ENCODE measurements at regions not wholly inside any gene's neighbourhood (a gene's known extent, or its start where the extent isn't known, plus 50 kb on each side); places are given as distances from the start of the nearest gene placed in this dataset.

DNA sequence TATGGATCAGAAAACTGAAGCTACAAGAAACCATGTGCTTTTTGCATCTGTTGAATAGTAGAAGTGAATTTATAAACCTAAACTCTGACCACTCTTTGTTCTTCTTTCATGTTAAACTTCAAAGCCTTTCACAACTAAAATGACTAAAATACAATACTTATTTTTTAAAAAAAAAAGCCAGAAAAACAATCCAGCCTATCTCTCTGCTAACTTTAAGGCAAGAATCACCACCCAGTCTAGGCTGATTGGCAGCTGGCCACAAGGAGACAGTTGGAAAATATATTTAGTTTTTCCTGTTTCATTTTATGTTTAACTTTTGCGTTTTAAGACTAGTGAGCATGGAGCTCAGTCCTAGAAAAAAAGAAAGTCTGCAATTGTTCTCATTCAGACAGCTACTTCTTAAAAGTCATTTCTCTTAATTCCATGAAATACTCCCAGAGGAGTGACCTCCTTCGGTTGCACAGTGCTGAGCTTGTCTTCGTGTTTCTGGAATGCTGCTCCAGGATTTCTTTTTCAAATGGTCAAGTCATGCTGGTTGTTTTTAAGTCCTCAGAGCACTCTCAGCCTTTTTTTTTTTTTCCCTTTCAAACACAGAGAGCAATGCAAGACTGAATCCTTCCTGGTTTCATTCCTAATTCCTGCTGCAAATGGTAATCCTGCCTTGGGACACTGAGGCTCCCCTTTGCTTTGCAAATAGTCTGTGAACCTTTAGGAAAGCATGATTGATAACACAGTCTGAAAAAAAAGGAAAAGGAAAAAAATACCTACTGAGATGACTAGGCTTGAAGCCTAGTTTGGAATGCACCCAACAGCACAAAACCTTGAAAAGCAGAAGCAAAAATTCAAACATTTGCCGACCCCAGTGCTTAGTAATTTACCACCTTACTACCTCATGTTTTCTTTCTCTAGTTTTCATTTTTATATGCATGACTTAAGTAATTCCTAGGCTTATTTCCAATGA, 233.3 kb upstream of the DAAM1 start:
- Histone ChIP-seq H3K27ac (peak overlapping the region in 2 of 4 donors; percentile 12 to 27), H3K4me1 (peaks cover 0 to 17% (median 14%) of the 10 kb centered on the region in 4 donors), H3K4me3 (no peak overlapping the region), H3K9me3 (no peaks in the 10 kb centered on the region), H3K36me3 (no peaks in the 10 kb centered on the region), H3K27me3 (no peaks in the 10 kb centered on the region)
- 9 to 10% methylated on average over 4 of the region's 4 CpGs for WGBS, 2 donors
- intact Hi-C loops (cut with DNase I) = no loop called here
- TF ChIP-seq POLR2A (IDR thresholded peaks at IDR 0.05) = no peak
- TF ChIP-seq POLR2AphosphoS5 (IDR thresholded peaks at IDR 0.05) = no peak
- TF ChIP-seq EP300 (IDR thresholded peaks at IDR 0.05) = no peak
- DNase-seq = no peak

DNA sequence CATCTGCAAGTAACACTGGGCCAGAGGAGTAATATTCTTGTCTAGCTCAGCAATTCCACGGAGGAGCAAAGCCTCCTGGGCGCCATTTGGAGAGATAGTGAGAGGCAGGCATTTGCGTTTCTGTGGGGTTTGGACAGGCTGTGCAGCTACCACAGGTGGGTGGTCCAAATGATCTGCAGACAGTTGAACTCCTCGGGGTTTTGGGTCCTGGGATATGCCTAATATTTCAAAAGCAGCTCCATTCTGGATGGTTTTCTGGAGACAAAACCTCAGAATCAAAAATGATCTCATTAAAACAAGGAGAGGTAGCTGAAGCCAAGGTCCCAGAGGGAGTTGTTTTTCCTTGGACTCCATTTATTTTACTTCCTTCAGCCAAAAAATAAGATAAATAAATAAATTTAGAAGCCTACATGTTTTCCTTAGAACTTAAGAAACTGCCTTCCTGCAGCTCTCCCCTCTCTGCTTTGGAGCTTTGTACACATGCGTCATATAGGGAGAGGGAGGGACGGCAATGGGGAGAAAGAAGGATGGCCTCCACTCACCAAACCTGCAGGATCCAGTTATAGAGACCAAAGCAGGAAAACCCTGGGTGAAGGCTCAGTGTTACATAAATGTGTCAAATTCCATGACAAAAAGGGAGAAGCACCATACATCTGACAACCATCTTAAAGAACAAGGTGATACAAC, 227.3 kb upstream of the DAAM1 start:
- Histone ChIP-seq H3K4me1 (peaks cover 0 to under 1% (median 0%) of the 10 kb centered on the region in 4 donors), H3K27ac (no peak overlapping the region), H3K36me3 (no peaks in the 10 kb centered on the region), H3K4me3 (no peak overlapping the region), H3K27me3 (no peaks in the 10 kb centered on the region), H3K9me3 (no peaks in the 10 kb centered on the region)
- 85 to 87% methylated on average over 6 of the region's 6 CpGs for WGBS, 2 donors
- DNase-seq = no peak
- TF ChIP-seq POLR2AphosphoS5 (IDR thresholded peaks at IDR 0.05) = no peak
- intact Hi-C loops (cut with DNase I) = no loop called here

DNA sequence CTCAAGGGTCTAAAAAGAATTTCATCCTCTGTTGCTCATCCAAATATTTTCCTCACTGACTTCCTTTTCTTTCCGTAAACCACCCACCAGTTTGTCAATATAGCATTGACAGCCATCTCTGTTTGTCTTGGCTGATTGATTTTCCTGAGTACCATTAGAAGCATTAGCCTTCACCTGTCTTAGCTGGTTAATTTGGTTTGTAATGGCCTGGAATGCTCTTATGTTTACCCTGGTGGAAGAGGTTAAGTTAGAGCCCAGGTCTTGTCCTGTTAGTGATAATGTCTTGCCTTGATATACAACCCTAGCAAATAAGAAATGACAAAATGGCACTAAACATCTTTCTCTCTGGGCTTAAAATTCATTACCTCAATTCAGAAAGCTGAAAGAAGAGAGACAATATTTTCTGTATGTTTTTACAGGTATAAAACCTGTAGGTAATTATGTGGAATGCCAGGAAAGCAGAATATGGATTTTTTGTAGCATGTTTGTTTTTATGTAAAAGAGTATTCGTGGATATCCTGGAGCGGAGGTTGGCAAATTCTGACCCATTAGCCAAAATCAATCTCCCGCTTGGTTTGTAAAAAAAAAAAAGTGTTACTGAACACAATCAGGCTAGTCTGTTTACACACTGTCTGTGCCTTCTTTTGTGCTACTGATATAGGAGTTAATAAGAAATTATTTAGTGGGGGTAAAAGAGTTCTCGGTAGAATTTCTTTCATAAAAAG, 224.4 kb upstream of the DAAM1 start:
- H3K27ac ChIP-seq = no peak overlapping the region
- intact Hi-C loops (cut with DNase I) = no loop called here
- WGBS, 2 donors = 95% methylated on average over 5 of the region's 5 CpGs
- TF ChIP-seq, protein P1, sequence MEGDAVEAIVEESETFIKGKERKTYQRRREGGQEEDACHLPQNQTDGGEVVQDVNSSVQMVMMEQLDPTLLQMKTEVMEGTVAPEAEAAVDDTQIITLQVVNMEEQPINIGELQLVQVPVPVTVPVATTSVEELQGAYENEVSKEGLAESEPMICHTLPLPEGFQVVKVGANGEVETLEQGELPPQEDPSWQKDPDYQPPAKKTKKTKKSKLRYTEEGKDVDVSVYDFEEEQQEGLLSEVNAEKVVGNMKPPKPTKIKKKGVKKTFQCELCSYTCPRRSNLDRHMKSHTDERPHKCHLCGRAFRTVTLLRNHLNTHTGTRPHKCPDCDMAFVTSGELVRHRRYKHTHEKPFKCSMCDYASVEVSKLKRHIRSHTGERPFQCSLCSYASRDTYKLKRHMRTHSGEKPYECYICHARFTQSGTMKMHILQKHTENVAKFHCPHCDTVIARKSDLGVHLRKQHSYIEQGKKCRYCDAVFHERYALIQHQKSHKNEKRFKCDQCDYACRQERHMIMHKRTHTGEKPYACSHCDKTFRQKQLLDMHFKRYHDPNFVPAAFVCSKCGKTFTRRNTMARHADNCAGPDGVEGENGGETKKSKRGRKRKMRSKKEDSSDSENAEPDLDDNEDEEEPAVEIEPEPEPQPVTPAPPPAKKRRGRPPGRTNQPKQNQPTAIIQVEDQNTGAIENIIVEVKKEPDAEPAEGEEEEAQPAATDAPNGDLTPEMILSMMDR (IDR thresholded peaks at IDR 0.05) = no peak
- no peak for TF ChIP-seq POLR2AphosphoS5 (IDR thresholded peaks at IDR 0.05)
- H3K4me3 ChIP-seq = no peak overlapping the region
- no peaks in the 10 kb centered on the region for H3K9me3 ChIP-seq
- H3K36me3 ChIP-seq = no peaks in the 10 kb centered on the region
- no peaks in the 10 kb centered on the region for H3K4me1 ChIP-seq
- H3K27me3 ChIP-seq = no peaks in the 10 kb centered on the region
- no peak for DNase-seq

DNA sequence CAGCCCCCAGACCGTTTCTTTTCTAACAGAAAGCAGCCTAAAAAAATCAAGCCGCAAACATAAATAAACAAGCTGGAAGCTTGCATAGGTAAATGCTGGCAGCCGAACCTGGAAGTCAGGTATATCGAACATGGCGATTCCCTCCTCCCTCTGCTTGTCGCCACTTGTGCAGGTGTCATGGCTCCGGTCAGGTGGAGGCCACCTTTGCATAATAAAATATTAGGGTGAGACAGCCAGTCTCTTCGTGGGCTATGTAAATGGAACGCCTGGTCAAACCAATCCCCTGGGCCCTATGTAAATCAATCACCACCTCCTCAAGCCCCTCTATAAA, 223.9 kb upstream of the DAAM1 start:
- WGBS, 2 donors = 91 to 93% methylated on average over 9 of the region's 9 CpGs
- TF ChIP-seq POLR2AphosphoS5 (IDR thresholded peaks at IDR 0.05) (no peak), POLR2A (IDR thresholded peaks at IDR 0.05) (no peak), EP300 (IDR thresholded peaks at IDR 0.05) (no peak)
- TF ChIP-seq, protein P1 (IDR thresholded peaks at IDR 0.05) = no peak
- no peaks in the 10 kb centered on the region for H3K9me3 ChIP-seq
- no peaks in the 10 kb centered on the region for H3K4me1 ChIP-seq
- H3K27me3 ChIP-seq = no peaks in the 10 kb centered on the region
- no peak overlapping the region for H3K4me3 ChIP-seq
- no peak overlapping the region for H3K27ac ChIP-seq
- no peak for DNase-seq
- H3K36me3 ChIP-seq = no peaks in the 10 kb centered on the region
- intact Hi-C loops (cut with DNase I) = no loop called here

DNA sequence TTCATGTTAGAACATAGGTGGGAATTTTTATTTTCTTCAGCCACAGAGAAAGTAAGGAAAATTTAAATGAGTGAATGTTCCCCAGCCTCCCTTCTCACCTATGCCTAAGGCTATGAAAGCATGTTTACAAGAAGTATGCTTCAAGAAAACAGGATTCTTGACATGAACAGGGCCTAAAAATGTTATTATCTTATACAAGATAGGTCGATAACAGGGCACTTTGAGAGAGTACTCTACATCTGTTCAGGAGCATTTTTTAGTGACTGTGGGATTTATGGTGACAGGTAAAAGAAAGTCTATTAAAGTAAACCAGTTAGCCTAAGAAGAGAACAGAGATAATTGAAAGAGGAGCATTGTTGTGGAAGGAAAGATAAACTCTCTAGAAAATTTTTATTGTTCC, 222.9 kb upstream of the DAAM1 start:
- TF ChIP-seq EP300 (IDR thresholded peaks at IDR 0.05) (no peak), POLR2A (IDR thresholded peaks at IDR 0.05) (no peak), POLR2AphosphoS5 (IDR thresholded peaks at IDR 0.05) (no peak)
- TF ChIP-seq, protein P1 (IDR thresholded peaks at IDR 0.05) = no peak
- no peak overlapping the region for H3K4me3 ChIP-seq
- no peaks in the 10 kb centered on the region for H3K9me3 ChIP-seq
- no peak for DNase-seq
- H3K4me1 ChIP-seq = peaks cover 0 to 9% (median 8%) of the 10 kb centered on the region in 4 donors
- intact Hi-C loops (cut with DNase I) = no loop called here
- H3K27me3 ChIP-seq = no peaks in the 10 kb centered on the region
- WGBS, 2 donors = 76 to 79% methylated on average over 1 of the region's 1 CpG
- no peak overlapping the region for H3K27ac ChIP-seq
- no peaks in the 10 kb centered on the region for H3K36me3 ChIP-seq
